Adrenal gland (tissue), 5 donors: ENCODE measurements at regions not wholly inside any gene's neighbourhood (a gene's known extent, or its start where the extent isn't known, plus 50 kb on each side); places are given as distances from the start of the nearest gene placed in this dataset.

Experiments
- POLR2A ChIP-seq, 2 donors: fragments of 450-650 bp; IDR thresholded peaks; one replicate each; pipeline ENCODE4 v1.6.1; 2017; ENCODE audit warnings: antibody characterized with exemption in 2 of 2, mild to moderate bottlenecking in 2 of 2, moderate library complexity in 1 of 2
- TF ChIP-seq, protein P1 (sequence below), 6 experiments: fragments of 450-650 bp in 4 of 6; fragments of 200-600 bp in 2 of 6; sonication (generic) in 1 of 6; IDR thresholded peaks; 1 replicate in 5 of 6; 2 replicates in 1 of 6; pipeline versions ENCODE4 v1.5.1 to v1.8.0; 2016 to 2021; ENCODE audit warnings: antibody characterized with exemption in 6 of 6, mild to moderate bottlenecking in 2 of 6, moderate library complexity in 1 of 6
- donor health status: DM: no; HTN: no; CAD: no.

DNA sequence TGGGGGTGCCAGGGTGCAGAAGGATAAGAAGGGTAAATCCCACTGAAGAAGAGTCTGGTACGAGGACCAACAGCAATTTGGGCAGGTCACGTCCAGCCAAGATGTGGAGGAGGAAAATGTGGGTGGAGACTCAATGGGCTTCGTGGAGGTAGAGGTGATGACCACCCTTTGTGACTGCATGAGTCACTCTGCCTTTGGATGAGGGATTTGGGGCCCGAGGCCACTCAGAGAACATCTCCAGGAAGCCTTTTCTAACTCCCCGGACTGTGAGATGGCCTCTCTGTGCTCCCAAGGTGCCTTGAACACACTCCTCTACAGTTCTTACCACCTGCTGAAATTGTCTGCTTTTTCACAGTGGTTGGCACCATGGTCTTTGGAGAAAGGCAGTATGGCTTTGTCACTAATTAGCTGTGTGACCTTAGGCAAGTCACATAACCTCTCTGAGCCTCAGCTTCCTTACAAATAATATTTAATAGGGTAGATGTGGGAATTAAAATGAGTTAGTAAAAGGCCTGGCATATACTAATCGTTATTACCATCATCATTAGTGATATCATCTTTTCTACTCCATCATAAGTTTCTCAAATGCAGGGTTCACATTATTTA, 67.0 kb upstream of the ARHGAP5 start:
- TF ChIP-seq, protein P1, sequence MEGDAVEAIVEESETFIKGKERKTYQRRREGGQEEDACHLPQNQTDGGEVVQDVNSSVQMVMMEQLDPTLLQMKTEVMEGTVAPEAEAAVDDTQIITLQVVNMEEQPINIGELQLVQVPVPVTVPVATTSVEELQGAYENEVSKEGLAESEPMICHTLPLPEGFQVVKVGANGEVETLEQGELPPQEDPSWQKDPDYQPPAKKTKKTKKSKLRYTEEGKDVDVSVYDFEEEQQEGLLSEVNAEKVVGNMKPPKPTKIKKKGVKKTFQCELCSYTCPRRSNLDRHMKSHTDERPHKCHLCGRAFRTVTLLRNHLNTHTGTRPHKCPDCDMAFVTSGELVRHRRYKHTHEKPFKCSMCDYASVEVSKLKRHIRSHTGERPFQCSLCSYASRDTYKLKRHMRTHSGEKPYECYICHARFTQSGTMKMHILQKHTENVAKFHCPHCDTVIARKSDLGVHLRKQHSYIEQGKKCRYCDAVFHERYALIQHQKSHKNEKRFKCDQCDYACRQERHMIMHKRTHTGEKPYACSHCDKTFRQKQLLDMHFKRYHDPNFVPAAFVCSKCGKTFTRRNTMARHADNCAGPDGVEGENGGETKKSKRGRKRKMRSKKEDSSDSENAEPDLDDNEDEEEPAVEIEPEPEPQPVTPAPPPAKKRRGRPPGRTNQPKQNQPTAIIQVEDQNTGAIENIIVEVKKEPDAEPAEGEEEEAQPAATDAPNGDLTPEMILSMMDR (IDR thresholded peaks at IDR 0.05) = no peak
- TF ChIP-seq POLR2A (IDR thresholded peaks at IDR 0.05) = no peak
